Right lobe of liver (tissue), 4 donors: ENCODE measurements at regions not wholly inside any gene's neighbourhood (a gene's known extent, or its start where the extent isn't known, plus 50 kb on each side); places are given as distances from the start of the nearest gene placed in this dataset.

Experiments used
- CTCF ChIP-seq, 4 donors: fragments of 200-600 bp in 3 of 4; fragments of 450-650 bp in 1 of 4; IDR thresholded peaks; one replicate each; pipeline versions ENCODE4 v1.5.1 to v1.8.0; 2016 to 2022; ENCODE audit warnings: antibody characterized with exemption in 4 of 4, mild to moderate bottlenecking in 2 of 4
- POLR2A ChIP-seq: fragments of 450-650 bp; IDR thresholded peaks from one replicate; pipeline ENCODE4 v1.6.1; 2017; ENCODE audit warnings: antibody characterized with exemption, mild to moderate bottlenecking
- donor health status: DM: no; HTN: no; CAD: no.
- donor health status: DM: no; HTN: no; CAD: no.
- donor health status: DM: no; HTN: yes; CAD: no.

GRCh38 chr18:24919181-24919797, 432.7 kb downstream of the ZNF521 start:
- TF ChIP-seq CTCF (IDR thresholded peaks at IDR 0.05) (no peak), POLR2A (no peak)
